A549 (cell line): ENCODE measurements at regions not wholly inside any gene's neighbourhood (a gene's known extent, or its start where the extent isn't known, plus 50 kb on each side); places are given as distances from the start of the nearest gene placed in this dataset.

Source experiments
- ATAC-seq, 2 experiments: fragments of 200-7000 bp in 1 of 2; fragments of >200 bp in 1 of 2; cut with Nextera tagmentation in 1 of 2; cut with Tn5 transposase in 1 of 2; 3 replicates each; pipeline versions ENCODE4 v1.8.0 to v1.9.1; 2018 to 2020; ENCODE audit warnings: mild to moderate bottlenecking in 1 of 2, moderate library complexity in 1 of 2
- CTCF ChIA-PET: fragments of 300-600 bp; sonication (Branson Sonifier 250); formaldehyde crosslinking; extraction: SDS; loops from one replicate; lab custom pipeline; 2021; ENCODE audit warnings: antibody characterized with exemption, inconsistent platforms; lab: Yijun Ruan, JAX
- POLR2A ChIA-PET: fragments of 350-600 bp; formaldehyde crosslinking; extraction: SDS; loops from one replicate; lab custom pipeline; 2021; ENCODE audit warnings: antibody characterized with exemption, inconsistent platforms; lab: Yijun Ruan, JAX
- DNase-seq, 2 experiments: peaks; one replicate each; pipeline versions ENCODE4 v3.0.0 to v3.0.0-alpha.2; 2011 to 2016; ENCODE audit warnings: low read depth in 1 of 2, low spot score in 1 of 2
- FAIRE-seq: peaks from 2 replicates; lab custom pipeline; 2011; peaks lifted over from hg19 to GRCh38; lab: Jason Lieb, UNC
- H3K27ac ChIP-seq, 2 experiments: fragments of >200 bp; sonication (Bioruptor Twin); formaldehyde crosslinking; 3 replicates each; pipeline ENCODE4 v1.5.1; 2016 to 2017
- H3K4me1 ChIP-seq: fragments of >200 bp; sonication (Bioruptor Twin); formaldehyde crosslinking; 3 replicates; pipeline ENCODE4 v1.6.1; 2016
- H3K4me2 ChIP-seq: fragments of >200 bp; sonication (Bioruptor Twin); formaldehyde crosslinking; 3 replicates; pipeline ENCODE4 v1.6.1; 2016
- H3K4me3 ChIP-seq: fragments of >200 bp; sonication (Bioruptor Twin); formaldehyde crosslinking; 3 replicates; pipeline ENCODE4 v1.5.1; 2016
- H3K9me3 ChIP-seq: fragments of >200 bp; sonication (Bioruptor Twin); formaldehyde crosslinking; 3 replicates; pipeline ENCODE4 v1.6.1; 2016
- BCL3 ChIP-seq: fragments of >200 bp; sonication (Bioruptor Twin); formaldehyde crosslinking; IDR thresholded peaks from 3 replicates; pipeline ENCODE4 v1.6.1; 2016
- CHD2 ChIP-seq: fragments of 150-350 bp; IDR thresholded peaks from 2 replicates; pipeline ENCODE4 v1.6.1; 2014; ENCODE audit warnings: low read length; ENCODE audit not compliant: partially characterized antibody
- CHD4 ChIP-seq: fragments of 200-600 bp; sonication (generic); IDR thresholded peaks from 2 replicates; pipeline ENCODE4 v1.6.1; 2016; ENCODE audit warnings: antibody characterized with exemption, mild to moderate bottlenecking, borderline replicate concordance
- E2F6 ChIP-seq: IDR thresholded peaks from 2 replicates; pipeline ENCODE4 v1.6.1; 2012; ENCODE audit warnings: low read depth, borderline replicate concordance
- EHMT2 ChIP-seq: fragments of 200-600 bp; sonication (generic); IDR thresholded peaks from 2 replicates; pipeline ENCODE4 v1.6.1; 2016; ENCODE audit warnings: antibody characterized with exemption, low read depth, mild to moderate bottlenecking, moderate library complexity
- ELK1 ChIP-seq: fragments of 150-350 bp; IDR thresholded peaks from 2 replicates; pipeline ENCODE4 v1.6.1; 2014; ENCODE audit warnings: low read depth, mild to moderate bottlenecking, low read length
- ESRRA ChIP-seq: fragments of 150-350 bp; IDR thresholded peaks from 2 replicates; pipeline ENCODE4 v1.6.1; 2014; ENCODE audit warnings: mild to moderate bottlenecking, low read length, borderline replicate concordance
- HEYL ChIP-seq: fragments of 250-450 bp; sonication (Bioruptor Pico); IDR thresholded peaks from 2 replicates; pipeline ENCODE4 v1.8.0; 2021; ENCODE audit warnings: mild to moderate bottlenecking, moderate library complexity
- HOXA7 ChIP-seq: fragments of 250-450 bp; sonication (Bioruptor Pico); IDR thresholded peaks from 2 replicates; pipeline ENCODE4 v1.5.0; 2020; ENCODE audit warnings: mild to moderate bottlenecking, moderate library complexity
- JUN ChIP-seq, 2 experiments: fragments of >200 bp; sonication (Bioruptor Twin); formaldehyde crosslinking; IDR thresholded peaks; 2 replicates in 1 of 2; 3 replicates in 1 of 2; pipeline ENCODE4 v1.6.1; 2016 to 2017
- KDM1A ChIP-seq: fragments of 200-600 bp; sonication (generic); IDR thresholded peaks from 2 replicates; pipeline ENCODE4 v1.6.1; 2016; ENCODE audit warnings: low read depth, mild to moderate bottlenecking
- MAFK ChIP-seq: fragments of 450-650 bp; IDR thresholded peaks from 2 replicates; pipeline ENCODE4 v1.6.1; 2014; ENCODE audit not compliant: partially characterized antibody
- MAX ChIP-seq: IDR thresholded peaks from 2 replicates; pipeline ENCODE4 v1.6.1; 2012
- NPAS2 ChIP-seq: fragments of 250-450 bp; sonication (Bioruptor Pico); IDR thresholded peaks from 2 replicates; pipeline ENCODE4 v1.8.0; 2022; ENCODE audit warnings: mild to moderate bottlenecking, moderate library complexity, borderline replicate concordance
- NR3C1 ChIP-seq: fragments of >200 bp; sonication (Bioruptor Twin); formaldehyde crosslinking; IDR thresholded peaks from 3 replicates; pipeline ENCODE4 v1.6.1; 2017
- POLR2AphosphoS2 ChIP-seq: conservative IDR thresholded peaks from 2 replicates; pipeline ENCODE4 v1.6.1; 2012; ENCODE audit warnings: low read length, improper control_type of control experiment, inconsistent platforms
- RAD21 ChIP-seq, 2 experiments: fragments of >200 bp in 1 of 2; sonication (Bioruptor Twin) in 1 of 2; formaldehyde crosslinking in 1 of 2; IDR thresholded peaks in 1 of 2; conservative IDR thresholded peaks in 1 of 2; 2 replicates in 1 of 2; 3 replicates in 1 of 2; pipeline ENCODE4 v1.6.1; 2012 to 2018; ENCODE audit warnings: inconsistent platforms in 1 of 2
- RARB ChIP-seq: fragments of 250-450 bp; sonication (Bioruptor Pico); IDR thresholded peaks from 2 replicates; pipeline ENCODE4 v1.8.0; 2021; ENCODE audit warnings: mild to moderate bottlenecking, moderate library complexity
- RFX5 ChIP-seq: fragments of 450-650 bp; IDR thresholded peaks from 2 replicates; pipeline ENCODE4 v1.7.1; 2014; ENCODE audit warnings: antibody characterized with exemption, mild to moderate bottlenecking, moderate library complexity
- TP53 ChIP-seq: fragments of 250-450 bp; sonication (Bioruptor Pico); IDR thresholded peaks from 2 replicates; pipeline ENCODE4 v1.5.0; 2021; ENCODE audit warnings: mild to moderate bottlenecking, moderate library complexity
- USF2 ChIP-seq: fragments of 450-650 bp; IDR thresholded peaks from 2 replicates; pipeline ENCODE4 v1.6.1; 2014; ENCODE audit warnings: antibody characterized with exemption
- ZC3H11A ChIP-seq: fragments of 450-650 bp; IDR thresholded peaks from 2 replicates; pipeline ENCODE4 v1.6.1; 2014; ENCODE audit warnings: antibody characterized with exemption, mild to moderate bottlenecking
- WGBS: methylation state at CpG from one replicate; pipeline ENCODE4 v1.1.6; 2017; ENCODE audit errors: missing lambda C conversion rate; 5-methylcytosine and 5-hydroxymethylcytosine counted together

- H3K4me2 ChIP-seq = no peak overlapping the region
- FAIRE-seq = no peak
- no peak overlapping the region for H3K27ac ChIP-seq
- 64% methylated on average over 3 of the region's 3 CpGs for WGBS
- CTCF ChIA-PET = interaction anchor here (1.0 to 3.1 kb wide), 2 partner anchors 18 to 255 kb away, joined by 3 to 14 read pairs; no protein-coding TSS in a partner anchor
- H3K4me3 ChIP-seq = no peak overlapping the region
- no peak for DNase-seq
- H3K4me1 ChIP-seq = no peaks in the 10 kb centered on the region
- no peak for TF ChIP-seq NR3C1
- no peak for TF ChIP-seq E2F6
- TF ChIP-seq POLR2AphosphoS2 = no peak
- TF ChIP-seq MAFK = no peak
- TF ChIP-seq CHD2 = no peak
- no peak for TF ChIP-seq ESRRA
- no peak for TF ChIP-seq BCL3
- TF ChIP-seq TP53 = no peak
- no peak for TF ChIP-seq MAX
- TF ChIP-seq RAD21 (conservative IDR thresholded peaks at IDR 0.05 in 1 of 2, IDR thresholded peaks at IDR 0.05 in 1 of 2) = no peak
- no peak for TF ChIP-seq JUN (IDR thresholded peaks at IDR 0.05)
- TF ChIP-seq HEYL (CRISPR knock-in tag) = no peak
- TF ChIP-seq RFX5 = no peak
- no peak for TF ChIP-seq ZC3H11A
- no peak for TF ChIP-seq NPAS2
- TF ChIP-seq ELK1 = no peak
- TF ChIP-seq CHD4 = no peak
- no peak for TF ChIP-seq USF2
- no peak for TF ChIP-seq RARB (CRISPR knock-in tag)
- TF ChIP-seq HOXA7 (CRISPR knock-in tag) = no peak
- POLR2A ChIA-PET = no interaction called here
- ATAC-seq = no peak
- H3K9me3 ChIP-seq = no peaks in the 10 kb centered on the region
Observed at GRCh38 chr5:173549644-173550043, 66.8 kb downstream of the BOD1 start.

GRCh38 chr5:173547579-173547978, 68.9 kb downstream of the BOD1 start:
- FAIRE-seq = no peak
- ATAC-seq = no peak
- DNase-seq = no peak
- H3K4me1 ChIP-seq = no peaks in the 10 kb centered on the region
- no peak overlapping the region for H3K27ac ChIP-seq
- no peak overlapping the region for H3K4me3 ChIP-seq
- TF ChIP-seq KDM1A = no peak
- no peak for TF ChIP-seq EHMT2
- no peak for TF ChIP-seq RARB (CRISPR knock-in tag)
- 79% methylated on average over 3 of the region's 3 CpGs for whole genome bisulfite sequencing
- POLR2A ChIA-PET = no interaction called here
- CTCF ChIA-PET = interaction anchor here (0.6 to 1.0 kb wide), 3 partner anchors 8 to 217 kb away, joined by 3 read pairs; no protein-coding TSS in a partner anchor
- H3K4me2 ChIP-seq = no peak overlapping the region
- H3K9me3 ChIP-seq = no peaks in the 10 kb centered on the region
